ENCODE measurements at regions not wholly inside any gene's neighbourhood (a gene's known extent, or its start where the extent isn't known, plus 50 kb on each side); places are given as distances from the start of the nearest gene placed in this dataset.

DNA sequence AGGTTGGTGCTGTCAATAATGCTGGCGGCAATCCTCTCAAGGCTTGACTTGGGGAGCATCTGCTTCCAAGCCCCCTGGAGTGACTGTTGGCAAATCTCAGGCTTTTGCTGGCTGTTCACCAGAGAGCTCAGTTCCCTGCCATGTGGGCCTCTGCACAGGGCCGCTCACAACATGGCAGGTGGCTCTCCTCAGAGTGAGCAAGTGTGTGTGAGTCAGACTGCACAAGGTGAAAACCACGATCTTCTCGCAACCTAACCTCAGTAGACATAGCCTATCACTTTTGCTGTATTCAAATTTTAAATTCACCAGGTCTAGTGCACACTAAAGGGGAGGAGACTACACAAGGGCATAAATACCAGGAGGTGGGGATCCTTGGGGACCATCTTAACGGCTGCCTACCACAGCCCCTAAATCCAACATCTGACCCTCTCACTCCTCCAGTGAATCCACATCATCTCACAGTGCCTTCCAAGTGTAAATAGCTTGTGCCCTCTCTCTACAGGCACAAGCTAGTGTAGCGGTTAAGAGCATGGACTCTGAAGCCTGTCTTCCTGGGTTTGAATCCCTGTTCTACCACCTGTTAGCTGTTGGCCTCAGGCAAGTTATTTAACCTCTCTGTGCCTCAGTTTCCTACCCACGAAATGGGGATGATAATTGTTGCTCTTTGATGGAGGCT, 187.7 kb upstream of the CXCR4 start:
- Histone ChIP-seq H3K9me2 (no peaks in the 10 kb centered on the region), H2AFZ (ENCODE audit: low read depth) (no peak overlapping the region), H3K36me3 (replicated peaks in 1 of 2; ENCODE audit: control insufficient read depth in 1 of 2, insufficient read depth in 2 of 2, low read length in 1 of 2) (no peaks in the 10 kb centered on the region), H3K9me3 (no peaks in the 10 kb centered on the region), H3K4me1 (ENCODE audit: control insufficient read depth in 1 of 2, insufficient read depth in 2 of 2, low read depth in 1 of 2, low read length in 1 of 2) (no peaks in the 10 kb centered on the region), H3K27ac (ENCODE audit: low read depth in 2 of 2, low read length in 1 of 2) (no peak overlapping the region), H4K20me1 (ENCODE audit: insufficient read depth) (no peaks in the 10 kb centered on the region), H3K4me2 (no peak overlapping the region), H3F3A (replicated peaks; ENCODE audit: insufficient read depth) (no peaks in the 10 kb centered on the region), H3K4me3 (ENCODE audit: low read depth in 2 of 2, low read length in 1 of 2) (no peak overlapping the region), H3K9ac (no peak overlapping the region), H3K79me2 (ENCODE audit: insufficient read depth) (no peaks in the 10 kb centered on the region), H3K27me3 (ENCODE audit: insufficient read depth) (no peaks in the 10 kb centered on the region)
- ChIA-PET POLR2A (no interaction called here), CTCF (interaction anchor here (1.0 to 2.2 kb wide), 2 partner anchors 8 to 49 kb away, joined by 3 to 6 read pairs; no protein-coding TSS in a partner anchor)
- DNase-seq: no peak
- no peak for TF ChIP-seq FOSL2 (IDR thresholded peaks at IDR 0.05; ENCODE audit: borderline replicate concordance, low read depth)
- TF ChIP-seq MEF2A (IDR thresholded peaks at IDR 0.05; ENCODE audit: borderline replicate concordance, low read depth): no peak
- TF ChIP-seq TCF12 (IDR thresholded peaks at IDR 0.05): no peak
- TF ChIP-seq RCOR1 (IDR thresholded peaks at IDR 0.05; ENCODE audit: low read length): no peak
- no peak for TF ChIP-seq NRF1 (IDR thresholded peaks at IDR 0.05; ENCODE audit: low read depth, low read length)
- TF ChIP-seq RAD21 (IDR thresholded peaks at IDR 0.05; ENCODE audit: low read length): no peak
- TF ChIP-seq GATA2 (CRISPR knock-in tag; IDR thresholded peaks at IDR 0.05): no peak
- WGBS (ENCODE audit: low lambda C conversion rate): 31% methylated on average over 6 of the region's 7 CpGs

DNA sequence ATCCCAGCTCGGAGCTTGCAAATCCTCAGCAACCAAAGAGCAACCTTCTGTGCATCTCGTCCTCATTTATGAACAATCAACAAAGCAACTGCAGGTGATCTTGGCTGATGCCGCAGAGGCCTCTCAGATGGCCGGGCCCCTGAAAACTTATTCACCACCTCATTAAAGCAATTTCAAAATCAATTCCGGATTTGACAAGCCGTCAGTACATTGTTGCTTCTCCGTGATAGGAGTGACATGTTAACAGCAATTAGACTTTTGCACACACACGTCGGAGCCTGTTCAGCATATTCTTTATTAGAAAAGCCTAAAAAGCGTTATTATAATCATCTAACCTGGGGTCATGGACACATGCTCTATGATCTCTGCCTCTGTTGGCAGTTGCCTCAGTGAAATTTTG, 183.1 kb upstream of the CXCR4 start:
- no peak for TF ChIP-seq MXI1 (IDR thresholded peaks at IDR 0.05; ENCODE audit: low read depth, low read length)
- no peak for TF ChIP-seq SMC3 (IDR thresholded peaks at IDR 0.05; ENCODE audit: low read depth, low read length)
- no peak for TF ChIP-seq GABPA (IDR thresholded peaks at IDR 0.05; ENCODE audit: low read depth)
- TF ChIP-seq YY1 (IDR thresholded peaks at IDR 0.05; ENCODE audit: low read depth): no peak
- no peak for TF ChIP-seq EP300 (IDR thresholded peaks at IDR 0.05; ENCODE audit: borderline replicate concordance in 1 of 2, low read depth in 1 of 2, low read length in 1 of 2)
- no peak overlapping the region for H3K4me3 ChIP-seq (ENCODE audit: low read depth in 2 of 2, low read length in 1 of 2)
- H3F3A ChIP-seq (replicated peaks; ENCODE audit: insufficient read depth): no peaks in the 10 kb centered on the region
- POLR2A ChIA-PET: interaction anchor here (0.6 kb wide), 1 partner anchor 183 kb away, joined by 3 read pairs; no protein-coding TSS in a partner anchor
- CTCF ChIA-PET: no interaction called here
- no peak overlapping the region for H3K9ac ChIP-seq
- H3K9me3 ChIP-seq: no peaks in the 10 kb centered on the region
- no peaks in the 10 kb centered on the region for H3K36me3 ChIP-seq (replicated peaks in 1 of 2; ENCODE audit: control insufficient read depth in 1 of 2, insufficient read depth in 2 of 2, low read length in 1 of 2)
- no peaks in the 10 kb centered on the region for H3K79me2 ChIP-seq (ENCODE audit: insufficient read depth)
- no peak overlapping the region for H2AFZ ChIP-seq (ENCODE audit: low read depth)
- 49% methylated on average over 10 of the region's 10 CpGs for WGBS (ENCODE audit: low lambda C conversion rate)
- DNase-seq: no peak
- H3K4me2 ChIP-seq: no peak overlapping the region
- no peaks in the 10 kb centered on the region for H3K27me3 ChIP-seq (ENCODE audit: insufficient read depth)
- H3K27ac ChIP-seq (ENCODE audit: low read depth in 2 of 2, low read length in 1 of 2): no peak overlapping the region
- H3K4me1 ChIP-seq (ENCODE audit: control insufficient read depth in 1 of 2, insufficient read depth in 2 of 2, low read depth in 1 of 2, low read length in 1 of 2): no peaks in the 10 kb centered on the region
- H3K9me2 ChIP-seq: no peaks in the 10 kb centered on the region
- no peaks in the 10 kb centered on the region for H4K20me1 ChIP-seq (ENCODE audit: insufficient read depth)

GRCh38 chr2:136298631-136299030, 180.7 kb upstream of the CXCR4 start:
- H2AFZ ChIP-seq (ENCODE audit: low read depth): no peak overlapping the region
- no peaks in the 10 kb centered on the region for H3K9me2 ChIP-seq
- H3K9me3 ChIP-seq: no peaks in the 10 kb centered on the region
- no peaks in the 10 kb centered on the region for H3K36me3 ChIP-seq (replicated peaks in 1 of 2; ENCODE audit: control insufficient read depth in 1 of 2, insufficient read depth in 2 of 2, low read length in 1 of 2)
- POLR2A ChIA-PET: no interaction called here
- H3K4me1 ChIP-seq (ENCODE audit: control insufficient read depth in 1 of 2, insufficient read depth in 2 of 2, low read depth in 1 of 2, low read length in 1 of 2): no peaks in the 10 kb centered on the region
- H3K79me2 ChIP-seq (ENCODE audit: insufficient read depth): no peaks in the 10 kb centered on the region
- no peak overlapping the region for H3K27ac ChIP-seq (ENCODE audit: low read depth in 2 of 2, low read length in 1 of 2)
- 48% methylated on average over 5 of the region's 5 CpGs for WGBS (ENCODE audit: low lambda C conversion rate)
- no peaks in the 10 kb centered on the region for H3K27me3 ChIP-seq (ENCODE audit: insufficient read depth)
- H4K20me1 ChIP-seq (ENCODE audit: insufficient read depth): no peaks in the 10 kb centered on the region
- no peak overlapping the region for H3K9ac ChIP-seq
- no peaks in the 10 kb centered on the region for H3F3A ChIP-seq (replicated peaks; ENCODE audit: insufficient read depth)
- H3K4me3 ChIP-seq (ENCODE audit: low read depth in 2 of 2, low read length in 1 of 2): no peak overlapping the region
- no peak for DNase-seq
- CTCF ChIA-PET: no interaction called here
- H3K4me2 ChIP-seq: no peak overlapping the region
- TF ChIP-seq SMC3 (IDR thresholded peaks at IDR 0.05; ENCODE audit: low read depth, low read length) (no peak), TCF12 (IDR thresholded peaks at IDR 0.05) (no peak), NFIC (IDR thresholded peaks at IDR 0.05; ENCODE audit: borderline replicate concordance) (no peak), GABPA (IDR thresholded peaks at IDR 0.05; ENCODE audit: low read depth) (no peak), EZH2phosphoT487 (IDR thresholded peaks at IDR 0.05; ENCODE audit: borderline replicate concordance, low read depth) (no peak), FOSL2 (IDR thresholded peaks at IDR 0.05; ENCODE audit: borderline replicate concordance, low read depth) (no peak), CHD2 (IDR thresholded peaks at IDR 0.05; ENCODE audit: low read length, partially characterized antibody) (no peak), FOXJ3 (CRISPR knock-in tag; IDR thresholded peaks at IDR 0.05) (no peak), RCOR1 (IDR thresholded peaks at IDR 0.05; ENCODE audit: low read length) (no peak), POLR2AphosphoS5 (IDR thresholded peaks at IDR 0.05; ENCODE audit: low read depth, low read length) (no peak)
- TF ChIP-seq, protein P1, sequence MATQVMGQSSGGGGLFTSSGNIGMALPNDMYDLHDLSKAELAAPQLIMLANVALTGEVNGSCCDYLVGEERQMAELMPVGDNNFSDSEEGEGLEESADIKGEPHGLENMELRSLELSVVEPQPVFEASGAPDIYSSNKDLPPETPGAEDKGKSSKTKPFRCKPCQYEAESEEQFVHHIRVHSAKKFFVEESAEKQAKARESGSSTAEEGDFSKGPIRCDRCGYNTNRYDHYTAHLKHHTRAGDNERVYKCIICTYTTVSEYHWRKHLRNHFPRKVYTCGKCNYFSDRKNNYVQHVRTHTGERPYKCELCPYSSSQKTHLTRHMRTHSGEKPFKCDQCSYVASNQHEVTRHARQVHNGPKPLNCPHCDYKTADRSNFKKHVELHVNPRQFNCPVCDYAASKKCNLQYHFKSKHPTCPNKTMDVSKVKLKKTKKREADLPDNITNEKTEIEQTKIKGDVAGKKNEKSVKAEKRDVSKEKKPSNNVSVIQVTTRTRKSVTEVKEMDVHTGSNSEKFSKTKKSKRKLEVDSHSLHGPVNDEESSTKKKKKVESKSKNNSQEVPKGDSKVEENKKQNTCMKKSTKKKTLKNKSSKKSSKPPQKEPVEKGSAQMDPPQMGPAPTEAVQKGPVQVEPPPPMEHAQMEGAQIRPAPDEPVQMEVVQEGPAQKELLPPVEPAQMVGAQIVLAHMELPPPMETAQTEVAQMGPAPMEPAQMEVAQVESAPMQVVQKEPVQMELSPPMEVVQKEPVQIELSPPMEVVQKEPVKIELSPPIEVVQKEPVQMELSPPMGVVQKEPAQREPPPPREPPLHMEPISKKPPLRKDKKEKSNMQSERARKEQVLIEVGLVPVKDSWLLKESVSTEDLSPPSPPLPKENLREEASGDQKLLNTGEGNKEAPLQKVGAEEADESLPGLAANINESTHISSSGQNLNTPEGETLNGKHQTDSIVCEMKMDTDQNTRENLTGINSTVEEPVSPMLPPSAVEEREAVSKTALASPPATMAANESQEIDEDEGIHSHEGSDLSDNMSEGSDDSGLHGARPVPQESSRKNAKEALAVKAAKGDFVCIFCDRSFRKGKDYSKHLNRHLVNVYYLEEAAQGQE (IDR thresholded peaks at IDR 0.05; ENCODE audit: low read depth, low read length): no peak
- TF ChIP-seq, protein P2, sequence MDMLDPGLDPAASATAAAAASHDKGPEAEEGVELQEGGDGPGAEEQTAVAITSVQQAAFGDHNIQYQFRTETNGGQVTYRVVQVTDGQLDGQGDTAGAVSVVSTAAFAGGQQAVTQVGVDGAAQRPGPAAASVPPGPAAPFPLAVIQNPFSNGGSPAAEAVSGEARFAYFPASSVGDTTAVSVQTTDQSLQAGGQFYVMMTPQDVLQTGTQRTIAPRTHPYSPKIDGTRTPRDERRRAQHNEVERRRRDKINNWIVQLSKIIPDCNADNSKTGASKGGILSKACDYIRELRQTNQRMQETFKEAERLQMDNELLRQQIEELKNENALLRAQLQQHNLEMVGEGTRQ (IDR thresholded peaks at IDR 0.05; ENCODE audit: borderline replicate concordance, low read depth, low read length): no peak
